IgD-negative memory B cell (primary cell): ENCODE measurements at regions not wholly inside any gene's neighbourhood (a gene's known extent, or its start where the extent isn't known, plus 50 kb on each side); places are given as distances from the start of the nearest gene placed in this dataset.

Source experiments
- H3K27ac Mint-ChIP-seq, 3 donors: one replicate each; pipeline ENCODE4 v1.8.0; 2020 to 2022; ENCODE audit warnings: mild to moderate bottlenecking in 3 of 3, mixed read lengths in 3 of 3, moderate library complexity in 1 of 3
- H3K27me3 Mint-ChIP-seq: one replicate; pipeline ENCODE4 v1.8.0; 2021; ENCODE audit warnings: mixed read lengths
- H3K36me3 Mint-ChIP-seq: one replicate; pipeline ENCODE4 v1.8.0; 2020; ENCODE audit warnings: mild to moderate bottlenecking, mixed read lengths
- H3K4me1 Mint-ChIP-seq, 3 donors: one replicate each; pipeline ENCODE4 v1.8.0; 2020 to 2022; ENCODE audit warnings: mixed read lengths in 3 of 3, mild to moderate bottlenecking in 1 of 3
- H3K4me3 Mint-ChIP-seq, 4 donors: one replicate each; pipeline ENCODE4 v1.8.0; 2020 to 2022; ENCODE audit warnings: mild to moderate bottlenecking in 4 of 4, mixed read lengths in 4 of 4, moderate library complexity in 3 of 4
- H3K9me3 Mint-ChIP-seq, 3 donors: one replicate each; pipeline ENCODE4 v1.8.0; 2020 to 2021; ENCODE audit warnings: mixed read lengths in 3 of 3, mild to moderate bottlenecking in 1 of 3

- H3K27ac Mint-ChIP-seq, result no peak overlapping the region
- no peaks in the 10 kb centered on the region for H3K27me3 Mint-ChIP-seq
- peaks cover 0 to 4% (median 0%) of the 10 kb centered on the region in 3 donors for H3K9me3 Mint-ChIP-seq
- H3K4me3 Mint-ChIP-seq, result no peak overlapping the region
- H3K36me3 Mint-ChIP-seq, result no peaks in the 10 kb centered on the region
- no peaks in the 10 kb centered on the region for H3K4me1 Mint-ChIP-seq
Measured at GRCh38 chr13:64397701-64398100, 2832.4 kb downstream of the PCDH9 start.

- Mint-ChIP-seq H3K4me1 (no peaks in the 10 kb centered on the region), H3K27ac (no peak overlapping the region)
Measured at GRCh38 chr13:64377606-64378005, 2852.5 kb downstream of the PCDH9 start.

GRCh38 chr13:64371461-64371860 is 2858.7 kb downstream of the PCDH9 start:
- Mint-ChIP-seq H3K27me3 (no peaks in the 10 kb centered on the region), H3K27ac (no peak overlapping the region), H3K4me3 (no peak overlapping the region), H3K9me3 (peaks cover 4 to 18% (median 6%) of the 10 kb centered on the region in 3 donors), H3K4me1 (no peaks in the 10 kb centered on the region), H3K36me3 (no peaks in the 10 kb centered on the region)

More at GRCh38 chr13:64377606-64378005, 2852.5 kb downstream of the PCDH9 start:
- H3K27me3 Mint-ChIP-seq, result no peaks in the 10 kb centered on the region
- H3K4me3 Mint-ChIP-seq, result no peak overlapping the region
- peaks cover 2% of the 10 kb centered on the region for H3K36me3 Mint-ChIP-seq
- H3K9me3 Mint-ChIP-seq, result peaks cover 2 to 13% (median 7%) of the 10 kb centered on the region in 3 donors

GRCh38 chr13:64371045-64371444 is 2859.1 kb downstream of the PCDH9 start:
- Mint-ChIP-seq H3K4me3 (no peak overlapping the region), H3K36me3 (no peaks in the 10 kb centered on the region), H3K9me3 (peaks cover 5 to 18% (median 7%) of the 10 kb centered on the region in 3 donors)

GRCh38 chr13:64369121-64369520 is 2861.0 kb downstream of the PCDH9 start:
- no peaks in the 10 kb centered on the region for H3K36me3 Mint-ChIP-seq
- no peak overlapping the region for H3K4me3 Mint-ChIP-seq
- no peak overlapping the region for H3K27ac Mint-ChIP-seq
- no peaks in the 10 kb centered on the region for H3K27me3 Mint-ChIP-seq
- H3K9me3 Mint-ChIP-seq, result peaks cover 5 to 19% (median 9%) of the 10 kb centered on the region in 3 donors
- no peaks in the 10 kb centered on the region for H3K4me1 Mint-ChIP-seq

More at GRCh38 chr13:64371045-64371444, 2859.1 kb downstream of the PCDH9 start:
- no peaks in the 10 kb centered on the region for H3K4me1 Mint-ChIP-seq
- H3K27ac Mint-ChIP-seq, result no peak overlapping the region
- no peaks in the 10 kb centered on the region for H3K27me3 Mint-ChIP-seq

GRCh38 chr13:64362564-64362963 is 2867.6 kb downstream of the PCDH9 start:
- no peaks in the 10 kb centered on the region for H3K36me3 Mint-ChIP-seq
- no peak overlapping the region for H3K27ac Mint-ChIP-seq

GRCh38 chr13:64347664-64348063 is 2882.5 kb downstream of the PCDH9 start:
- H3K4me3 Mint-ChIP-seq, result no peak overlapping the region
- no peaks in the 10 kb centered on the region for H3K36me3 Mint-ChIP-seq
- no peaks in the 10 kb centered on the region for H3K27me3 Mint-ChIP-seq
- H3K9me3 Mint-ChIP-seq, result peaks cover 5 to 11% (median 6%) of the 10 kb centered on the region in 3 donors
- H3K27ac Mint-ChIP-seq, result no peak overlapping the region
- no peaks in the 10 kb centered on the region for H3K4me1 Mint-ChIP-seq

More at GRCh38 chr13:64362564-64362963, 2867.6 kb downstream of the PCDH9 start:
- no peak overlapping the region for H3K4me3 Mint-ChIP-seq
- no peaks in the 10 kb centered on the region for H3K27me3 Mint-ChIP-seq
- H3K9me3 Mint-ChIP-seq, result peaks cover 6 to 8% (median 7%) of the 10 kb centered on the region in 3 donors
- H3K4me1 Mint-ChIP-seq, result no peaks in the 10 kb centered on the region

GRCh38 chr13:64339373-64340063 is 2890.6 kb downstream of the PCDH9 start:
- H3K4me1 Mint-ChIP-seq, result no peaks in the 10 kb centered on the region
- H3K27me3 Mint-ChIP-seq, result no peaks in the 10 kb centered on the region
- H3K27ac Mint-ChIP-seq, result no peak overlapping the region
- peaks cover 2 to 5% (median 3%) of the 10 kb centered on the region in 3 donors for H3K9me3 Mint-ChIP-seq
- no peak overlapping the region for H3K4me3 Mint-ChIP-seq
- no peaks in the 10 kb centered on the region for H3K36me3 Mint-ChIP-seq

GRCh38 chr13:64338671-64339070 is 2891.5 kb downstream of the PCDH9 start:
- Mint-ChIP-seq H3K36me3 (no peaks in the 10 kb centered on the region), H3K27me3 (no peaks in the 10 kb centered on the region), H3K4me3 (no peak overlapping the region), H3K27ac (no peak overlapping the region), H3K4me1 (no peaks in the 10 kb centered on the region), H3K9me3 (peaks cover 0 to 5% (median 3%) of the 10 kb centered on the region in 3 donors)

GRCh38 chr13:64333888-64334287 is 2896.2 kb downstream of the PCDH9 start:
- no peaks in the 10 kb centered on the region for H3K27me3 Mint-ChIP-seq
- no peak overlapping the region for H3K27ac Mint-ChIP-seq
- H3K36me3 Mint-ChIP-seq, result no peaks in the 10 kb centered on the region
- peaks cover 0 to 3% (median 0%) of the 10 kb centered on the region in 3 donors for H3K9me3 Mint-ChIP-seq
- peaks cover 0 to 1% (median 0%) of the 10 kb centered on the region in 3 donors for H3K4me1 Mint-ChIP-seq
- no peak overlapping the region for H3K4me3 Mint-ChIP-seq

GRCh38 chr13:64332048-64332447 is 2898.1 kb downstream of the PCDH9 start:
- peaks cover 0 to 1% (median 0%) of the 10 kb centered on the region in 3 donors for H3K4me1 Mint-ChIP-seq
- peaks cover 0 to 6% (median 2%) of the 10 kb centered on the region in 3 donors for H3K9me3 Mint-ChIP-seq
- H3K36me3 Mint-ChIP-seq, result no peaks in the 10 kb centered on the region
- no peak overlapping the region for H3K27ac Mint-ChIP-seq
- H3K4me3 Mint-ChIP-seq, result no peak overlapping the region
- no peaks in the 10 kb centered on the region for H3K27me3 Mint-ChIP-seq

GRCh38 chr13:64327505-64328194 is 2902.5 kb downstream of the PCDH9 start:
- Mint-ChIP-seq H3K27me3 (no peaks in the 10 kb centered on the region), H3K4me1 (no peaks in the 10 kb centered on the region), H3K27ac (no peak overlapping the region), H3K36me3 (no peaks in the 10 kb centered on the region), H3K9me3 (peaks cover 3 to 16% (median 4%) of the 10 kb centered on the region in 3 donors), H3K4me3 (no peak overlapping the region)

- H3K27me3 Mint-ChIP-seq, result no peaks in the 10 kb centered on the region
- no peaks in the 10 kb centered on the region for H3K36me3 Mint-ChIP-seq
- H3K4me1 Mint-ChIP-seq, result no peaks in the 10 kb centered on the region
- H3K27ac Mint-ChIP-seq, result no peak overlapping the region
- no peak overlapping the region for H3K4me3 Mint-ChIP-seq
- H3K9me3 Mint-ChIP-seq, result peaks cover 0 to 7% (median 3%) of the 10 kb centered on the region in 3 donors
Measured at GRCh38 chr13:64314331-64314730, 2898.7 kb upstream of the PCDH20 start.

GRCh38 chr13:64311948-64312347 is 2896.3 kb upstream of the PCDH20 start:
- H3K9me3 Mint-ChIP-seq, result peaks cover 1 to 4% (median 2%) of the 10 kb centered on the region in 3 donors
- H3K36me3 Mint-ChIP-seq, result no peaks in the 10 kb centered on the region
- H3K27ac Mint-ChIP-seq, result no peak overlapping the region
- H3K4me3 Mint-ChIP-seq, result no peak overlapping the region
- H3K27me3 Mint-ChIP-seq, result no peaks in the 10 kb centered on the region
- no peaks in the 10 kb centered on the region for H3K4me1 Mint-ChIP-seq

GRCh38 chr13:64311112-64311511 is 2895.5 kb upstream of the PCDH20 start:
- peaks cover 0 to 2% (median 1%) of the 10 kb centered on the region in 3 donors for H3K9me3 Mint-ChIP-seq
- no peaks in the 10 kb centered on the region for H3K27me3 Mint-ChIP-seq
- H3K4me1 Mint-ChIP-seq, result no peaks in the 10 kb centered on the region
- no peak overlapping the region for H3K4me3 Mint-ChIP-seq
- no peaks in the 10 kb centered on the region for H3K36me3 Mint-ChIP-seq
- H3K27ac Mint-ChIP-seq, result no peak overlapping the region
